HG03025 (cell line): ENCODE measurements at regions not wholly inside any gene's neighbourhood (a gene's known extent, or its start where the extent isn't known, plus 50 kb on each side); places are given as distances from the start of the nearest gene placed in this dataset.

Experiments used
- ATAC-seq: cut with Tn5 transposase; IDR thresholded peaks from one replicate; pipeline ENCODE4 v1.9.1; 2021; ENCODE audit warnings: mild to moderate bottlenecking, moderate library complexity; ENCODE audit not compliant: unreplicated experiment, low FRiP score

DNA sequence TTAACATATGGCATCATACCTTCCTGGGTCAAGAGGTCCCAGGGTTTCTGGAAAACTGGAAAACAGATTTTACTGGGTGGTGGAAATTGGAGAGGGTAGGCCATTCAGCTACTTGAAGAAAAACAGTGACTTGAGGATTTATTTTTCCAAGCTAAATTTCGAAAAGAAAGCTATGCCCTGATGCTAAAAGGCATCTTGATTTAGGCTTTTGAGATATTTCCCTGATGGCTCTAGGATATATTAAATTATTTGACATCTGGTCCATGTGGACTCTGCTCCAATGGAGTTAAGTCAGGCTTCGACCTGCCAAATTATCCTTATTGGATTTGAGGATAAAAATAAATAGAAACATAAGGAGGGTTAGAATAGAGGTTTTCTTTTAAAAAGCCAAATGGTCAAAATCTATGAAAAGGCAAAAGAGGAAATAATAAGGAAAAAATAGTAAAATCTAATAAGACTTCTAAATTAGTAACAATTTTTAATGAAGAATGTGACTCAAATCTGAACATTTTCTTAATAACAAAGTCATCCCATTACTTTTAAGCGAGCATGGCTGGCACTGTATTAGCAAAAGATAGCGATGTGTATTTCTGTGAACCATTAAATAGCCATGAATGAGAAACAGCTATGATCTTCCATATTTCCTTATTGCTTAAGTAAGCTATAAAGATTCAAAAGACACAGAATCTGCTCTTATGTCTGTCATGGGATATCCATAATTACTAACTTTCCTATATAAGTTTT lies 190.0 kb upstream of the MIR17HG start:
- no peak for ATAC-seq

DNA sequence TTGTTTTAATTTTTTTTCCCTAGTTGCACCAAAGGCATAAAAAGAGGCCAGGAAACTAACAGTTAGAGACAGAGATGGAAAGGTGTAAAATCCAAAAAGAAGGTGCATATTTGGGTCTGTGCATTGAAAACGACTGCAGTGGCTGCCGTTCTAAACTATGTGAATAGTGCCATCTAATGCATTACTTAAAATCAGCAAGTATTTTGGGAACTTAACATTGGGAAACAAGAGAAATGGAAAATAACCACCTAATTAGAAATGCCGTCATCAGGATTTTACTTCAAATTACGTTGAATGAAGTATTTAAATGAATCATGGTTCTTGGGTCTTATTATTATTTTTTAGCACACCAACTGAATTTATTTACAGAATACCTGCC lies 189.5 kb upstream of the MIR17HG start:
- ATAC-seq = no peak

DNA sequence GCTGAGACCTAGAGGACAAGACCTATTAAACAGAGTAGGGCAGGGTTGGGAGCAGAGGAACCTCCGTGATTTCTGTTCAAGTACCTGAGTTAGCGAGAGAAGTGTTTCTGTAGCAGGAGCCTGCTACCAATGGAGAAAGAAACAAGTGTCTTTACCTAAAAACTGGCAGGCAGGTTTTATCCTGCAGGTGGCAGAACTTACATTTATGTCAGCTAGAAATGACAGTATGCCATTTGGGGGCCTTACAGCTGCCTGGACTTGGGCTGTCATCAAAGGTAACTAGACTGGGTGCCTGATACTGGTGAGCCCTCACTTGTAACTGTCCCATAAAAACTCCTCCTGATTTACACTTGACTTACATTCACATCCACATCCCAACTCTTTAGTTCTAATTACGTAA lies 185.3 kb upstream of the MIR17HG start:
- ATAC-seq = no peak

DNA sequence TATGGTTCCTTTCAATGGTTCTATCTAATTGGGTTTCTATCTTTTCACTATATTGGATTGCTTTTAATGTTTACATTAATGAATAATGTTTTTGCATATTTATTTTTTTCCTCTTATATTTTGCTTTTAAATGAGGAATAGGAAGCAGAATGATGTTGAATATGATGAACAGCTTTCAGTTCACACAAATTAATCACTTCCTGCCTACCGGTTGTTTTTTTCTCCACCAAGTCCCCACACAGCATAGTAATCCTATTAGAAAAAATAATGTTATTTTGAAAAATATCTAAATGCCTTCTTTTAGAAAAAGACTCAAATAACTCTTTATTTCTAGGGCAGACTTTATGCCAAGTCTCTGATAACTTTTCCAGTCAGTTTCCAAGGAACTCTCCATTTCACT lies 184.9 kb upstream of the MIR17HG start:
- no peak for ATAC-seq

DNA sequence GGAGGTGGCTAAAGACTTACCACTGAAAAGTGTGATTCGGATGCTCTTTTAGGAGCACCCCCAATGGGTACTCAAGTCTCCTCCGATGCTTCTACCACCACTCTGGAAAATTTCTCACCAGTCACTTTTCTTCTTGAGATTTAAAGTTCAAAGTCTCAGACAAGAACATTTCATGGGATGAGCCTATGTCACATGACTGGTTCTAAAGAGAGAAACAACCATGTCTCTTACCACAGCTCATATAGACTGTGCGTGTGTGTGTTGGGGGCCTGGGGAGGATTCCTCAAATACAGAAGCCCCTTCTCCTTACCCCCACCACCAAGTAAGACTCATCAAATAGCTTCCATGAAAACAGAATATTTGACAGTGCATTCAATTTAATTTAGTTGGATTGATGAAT lies 181.7 kb upstream of the MIR17HG start:
- no peak for ATAC-seq

DNA sequence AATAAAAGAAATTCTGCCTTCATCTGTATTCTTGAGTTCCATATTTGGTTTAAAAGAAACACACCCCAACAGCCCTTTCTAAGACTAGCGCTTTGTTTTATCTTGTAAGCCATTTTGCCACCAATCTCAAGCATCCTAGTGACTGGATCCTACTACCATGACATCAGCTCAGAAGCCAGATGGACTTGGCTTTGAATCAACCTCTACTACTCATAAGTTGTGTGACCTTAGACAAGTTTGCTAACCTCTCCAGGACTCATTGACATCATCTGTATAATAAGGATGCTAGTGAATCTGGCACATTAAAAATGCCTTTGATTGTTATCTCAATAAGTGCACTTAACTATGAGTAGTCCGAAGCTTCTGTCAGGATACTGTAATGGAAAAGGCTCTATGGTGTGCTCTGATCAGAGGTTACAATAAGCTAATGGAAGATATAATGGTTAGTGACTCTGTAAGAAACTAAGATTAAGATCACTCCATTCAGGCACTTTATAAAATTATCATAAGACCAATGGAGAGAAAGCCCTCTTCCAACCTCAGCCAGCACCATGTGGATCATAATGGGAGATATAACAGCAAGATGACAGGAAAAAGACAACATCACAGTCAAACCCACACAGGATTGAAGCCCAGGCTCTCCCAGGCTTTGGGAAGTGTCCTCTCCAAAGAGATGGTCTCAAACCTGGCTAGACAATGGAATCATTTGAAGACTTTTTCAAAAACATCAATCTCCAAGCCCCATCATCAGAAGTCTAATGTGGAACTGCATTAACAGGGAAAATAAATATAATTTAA lies 180.6 kb upstream of the MIR17HG start:
- no peak for ATAC-seq

DNA sequence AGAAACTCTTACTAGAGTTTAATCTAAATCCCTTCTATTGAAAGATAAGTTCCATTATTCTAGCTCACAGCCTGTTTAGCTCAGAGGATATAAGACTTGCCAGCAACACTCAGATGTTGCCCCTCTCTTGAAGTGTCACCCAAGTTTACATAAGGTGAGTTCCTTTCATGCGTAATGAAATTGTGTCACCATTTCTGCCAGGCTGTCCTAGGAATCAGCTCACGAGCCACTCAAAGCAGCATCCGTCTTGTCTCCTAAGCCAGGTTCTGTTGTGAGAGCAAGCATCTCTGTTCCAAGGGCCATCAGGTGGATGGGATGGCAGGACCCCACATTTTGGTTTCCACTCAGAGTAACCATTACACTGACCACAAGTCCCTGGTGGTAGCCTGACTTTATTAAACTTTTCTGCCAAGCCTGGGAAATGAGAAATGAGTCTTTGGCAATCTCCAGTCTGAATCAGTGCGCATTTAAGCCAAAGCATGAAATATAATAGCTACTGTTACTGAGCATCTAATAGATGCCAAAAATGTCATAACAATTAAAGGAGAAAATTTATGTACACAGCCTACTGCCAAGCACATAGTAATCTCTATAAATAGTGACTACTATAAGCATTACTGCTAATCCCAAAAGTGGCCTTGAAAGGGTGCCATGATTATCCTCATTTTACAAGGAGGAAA lies 179.6 kb upstream of the MIR17HG start:
- no peak for ATAC-seq

DNA sequence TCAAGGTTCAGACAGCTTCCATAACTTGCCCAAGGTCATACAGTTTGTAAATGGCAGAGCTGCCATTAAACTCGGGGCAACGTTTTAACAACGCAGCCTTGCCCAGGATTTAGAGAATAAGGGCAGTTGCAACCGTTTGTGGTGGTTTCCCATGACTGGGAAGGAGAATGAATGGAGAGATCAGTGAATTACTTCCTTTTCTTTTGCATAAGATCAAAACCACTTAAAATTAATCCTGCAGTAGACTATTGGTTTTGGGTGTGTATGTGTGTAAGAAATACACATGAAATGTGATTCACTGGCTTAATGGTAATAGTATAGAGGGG lies 179.1 kb upstream of the MIR17HG start:
- ATAC-seq = no peak

DNA sequence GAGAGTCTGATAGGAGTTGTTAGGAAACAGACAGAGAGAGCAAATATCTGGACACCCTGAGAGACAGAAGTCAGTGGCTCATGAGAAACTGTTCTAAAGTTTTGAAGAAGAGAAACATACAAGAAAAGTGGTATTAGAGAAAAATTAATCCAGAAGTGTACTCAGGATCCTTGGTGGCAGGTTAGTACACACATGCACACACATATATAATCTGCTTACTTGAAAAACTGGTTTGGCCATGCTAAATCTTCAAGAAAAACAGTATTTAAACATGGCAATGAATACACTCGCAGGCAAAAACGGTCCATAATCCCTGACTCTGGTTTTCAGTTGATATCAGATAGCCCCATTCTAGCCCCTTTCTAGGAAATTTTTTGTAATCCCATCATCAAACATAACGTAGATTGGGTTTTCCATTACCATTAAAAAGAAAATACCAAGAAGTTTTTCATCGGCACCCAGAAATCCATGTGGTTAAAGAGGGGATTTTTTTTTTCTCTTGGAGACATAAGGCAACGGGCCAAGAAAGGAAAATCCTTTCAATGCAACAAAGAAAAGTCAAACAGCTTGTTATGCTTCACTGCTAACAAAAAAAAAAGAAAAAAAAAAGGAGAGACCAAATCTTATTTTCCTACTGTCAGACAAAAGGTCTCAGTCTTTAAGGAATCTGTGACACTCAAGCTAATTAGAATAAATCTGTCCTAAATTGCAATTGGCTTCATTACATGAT lies 178.0 kb upstream of the MIR17HG start:
- no peak for ATAC-seq

DNA sequence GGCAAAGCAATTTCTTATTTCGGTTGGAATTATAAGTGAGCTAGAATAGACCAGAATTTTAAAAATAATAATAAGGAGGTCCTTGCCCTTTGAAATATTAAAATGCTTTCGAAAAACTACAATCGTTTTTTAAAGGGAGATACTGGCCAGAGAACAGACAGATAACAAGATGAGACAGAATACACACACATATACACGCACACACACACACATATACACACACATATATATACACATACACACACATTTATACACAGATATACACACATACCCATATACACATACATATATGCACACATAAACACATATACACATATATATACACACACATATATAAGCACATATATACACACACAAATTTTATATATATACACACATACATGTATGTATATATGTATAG lies 175.3 kb upstream of the MIR17HG start:
- no peak for ATAC-seq

DNA sequence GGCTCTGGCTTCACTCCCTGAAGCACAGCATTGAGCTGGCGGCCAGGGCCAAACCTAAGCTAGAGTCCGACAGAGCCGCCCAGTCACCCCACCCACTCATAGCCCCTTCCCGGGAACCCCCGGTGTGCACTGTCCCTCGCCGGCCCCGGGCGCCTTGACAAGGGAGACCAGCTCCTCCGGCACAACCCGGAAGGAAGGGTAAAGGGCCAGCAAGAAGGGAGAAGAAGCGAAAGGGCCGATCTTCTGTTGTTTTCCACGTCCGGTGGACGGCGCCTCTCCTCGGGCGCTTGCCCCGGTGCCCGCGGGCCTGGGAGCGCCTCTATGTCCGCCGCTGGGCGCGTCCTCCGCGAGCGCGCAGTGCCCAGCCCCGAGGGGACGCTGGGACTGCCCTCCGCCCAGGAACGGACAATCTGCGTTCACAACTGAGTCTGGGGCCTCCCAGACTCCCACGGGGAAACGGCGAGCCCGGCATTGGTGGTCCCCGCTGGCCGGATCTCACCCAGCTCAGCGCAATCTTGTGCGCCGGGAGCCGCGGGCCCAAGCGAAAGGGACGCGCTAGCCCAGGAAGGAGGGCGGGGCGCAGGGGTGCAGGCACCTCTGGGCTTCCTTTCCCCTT lies 172.5 kb upstream of the MIR17HG start:
- no peak for ATAC-seq

DNA sequence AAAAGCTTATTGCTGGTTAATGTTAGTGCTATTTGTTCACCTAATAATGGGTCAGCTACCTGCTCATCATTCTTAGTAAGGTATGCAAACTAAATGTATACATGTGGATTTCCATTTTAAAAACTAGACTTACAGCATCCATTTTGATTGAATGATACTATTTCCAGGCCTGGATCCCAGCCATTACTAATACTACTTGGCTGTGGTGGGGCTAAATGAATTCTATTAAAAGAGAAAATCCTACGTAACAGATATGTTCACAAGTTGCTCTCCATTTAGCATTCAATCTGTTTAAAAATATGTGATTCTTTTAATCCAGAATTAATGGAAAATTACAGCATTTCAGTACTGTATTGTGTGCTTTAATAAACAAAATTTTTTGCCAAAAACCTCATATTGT lies 169.4 kb upstream of the MIR17HG start:
- ATAC-seq = no peak

DNA sequence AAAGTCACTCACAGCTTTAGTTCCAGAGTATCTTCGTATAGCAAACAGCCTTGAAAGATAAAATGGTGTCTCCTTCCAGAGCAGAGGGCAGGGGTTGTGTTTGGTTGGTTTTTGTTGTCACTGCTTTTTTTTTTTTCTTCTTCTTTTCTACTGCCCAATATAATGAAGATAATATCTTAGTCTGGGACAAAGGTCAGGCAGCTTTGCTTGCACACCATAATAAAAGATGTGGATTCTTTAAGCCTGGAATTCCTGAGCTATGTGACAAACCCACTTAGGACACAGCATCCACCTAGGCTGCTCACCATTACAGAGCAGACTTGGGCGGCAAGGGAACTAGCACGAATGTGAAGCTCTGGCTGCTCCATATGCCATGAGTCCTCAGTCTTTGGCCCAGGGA lies 165.6 kb upstream of the MIR17HG start:
- ATAC-seq = no peak

DNA sequence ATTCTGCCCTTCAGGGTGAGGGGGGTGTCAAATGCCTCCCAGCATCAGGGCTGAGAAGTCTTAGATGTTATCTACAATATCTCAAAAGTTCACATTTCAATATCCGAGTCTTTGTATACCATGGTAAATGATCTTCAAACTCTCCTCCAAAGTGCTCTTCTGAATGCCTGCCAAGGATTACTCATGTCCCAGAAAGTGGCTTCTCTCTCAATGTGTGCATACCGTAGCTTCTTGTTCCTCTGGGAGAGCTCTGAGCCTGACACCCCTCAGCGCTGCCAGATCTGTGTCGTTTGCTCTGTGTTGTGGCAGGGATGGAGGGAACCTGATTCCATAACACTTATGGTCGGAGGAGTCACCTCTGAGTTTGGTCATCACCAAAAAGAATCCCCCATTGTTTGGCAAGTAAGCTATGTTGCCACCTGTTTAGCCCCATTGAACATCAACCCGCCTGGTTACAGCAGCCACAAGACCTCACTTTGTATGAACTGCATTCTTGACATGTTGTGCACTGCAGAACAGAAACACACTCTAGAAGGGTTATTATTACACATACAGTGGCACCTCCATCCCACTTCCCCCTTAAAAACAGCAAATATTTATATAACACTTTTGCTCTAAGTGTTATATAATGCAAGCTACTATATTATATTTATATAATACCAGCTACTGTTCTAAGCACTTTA lies 163.1 kb upstream of the MIR17HG start:
- no peak for ATAC-seq

DNA sequence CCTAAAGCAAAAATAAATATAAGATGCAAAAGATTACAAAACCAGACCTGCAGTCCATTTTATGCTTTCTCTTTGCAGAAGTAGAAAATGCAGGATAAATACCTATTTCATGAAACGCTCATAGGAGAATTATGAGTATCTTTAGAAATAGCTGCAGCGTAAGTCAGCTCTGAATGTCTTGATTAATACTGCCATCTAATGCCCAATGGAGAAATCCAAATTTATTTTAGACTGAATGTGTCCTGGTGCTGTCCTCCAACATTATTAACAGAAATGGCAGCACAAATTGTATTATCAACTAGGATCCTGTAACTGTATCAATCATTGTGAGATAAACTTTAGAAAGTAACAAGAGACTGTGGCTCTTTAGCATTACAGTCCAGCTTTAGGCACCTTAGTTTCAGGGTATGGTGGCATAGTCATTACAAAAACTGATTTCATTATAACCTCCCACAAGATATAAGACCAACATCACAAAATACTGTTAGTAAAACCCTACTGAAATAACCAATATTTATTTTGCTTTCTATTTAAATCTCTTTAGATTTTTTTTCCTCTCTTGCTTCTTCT lies 162.1 kb upstream of the MIR17HG start:
- no peak for ATAC-seq

DNA sequence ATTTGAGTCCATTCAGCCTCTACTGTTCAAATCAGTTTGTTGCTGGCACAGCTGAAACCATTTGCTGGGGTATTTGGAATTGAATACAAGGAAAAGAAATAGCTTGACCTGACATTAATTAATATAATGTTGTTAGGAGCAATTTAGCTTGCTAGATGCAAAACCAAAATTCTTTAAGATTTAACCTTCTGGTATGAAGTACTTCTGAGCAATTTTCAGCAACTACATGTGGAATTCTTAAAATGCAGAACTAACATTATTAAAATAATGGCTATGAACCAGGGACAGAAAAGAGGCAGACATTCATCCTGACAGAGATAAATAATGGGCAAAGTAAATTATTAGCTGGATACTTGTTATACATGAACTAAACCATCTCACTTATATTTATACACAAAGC lies 160.0 kb upstream of the MIR17HG start:
- ATAC-seq = no peak

DNA sequence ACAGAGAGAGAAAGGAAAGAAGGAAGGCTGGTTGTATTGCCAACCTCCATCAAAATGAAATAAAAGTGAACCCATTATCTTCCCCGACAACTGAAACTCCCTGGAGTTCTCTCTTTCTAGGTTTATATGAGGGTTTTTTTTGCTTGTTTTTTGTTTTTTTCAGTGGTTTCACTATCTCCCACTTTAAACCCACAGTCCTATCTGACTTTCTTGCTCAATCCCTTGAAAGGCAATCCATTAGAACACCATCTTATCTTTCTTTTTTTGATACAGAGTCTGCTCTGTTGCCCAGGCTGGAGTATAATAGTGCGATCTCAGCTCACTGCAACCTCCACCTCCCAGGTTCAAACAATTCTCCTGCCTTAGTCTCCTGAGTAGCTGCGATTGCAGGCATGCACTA lies 158.0 kb upstream of the MIR17HG start:
- ATAC-seq = no peak

DNA sequence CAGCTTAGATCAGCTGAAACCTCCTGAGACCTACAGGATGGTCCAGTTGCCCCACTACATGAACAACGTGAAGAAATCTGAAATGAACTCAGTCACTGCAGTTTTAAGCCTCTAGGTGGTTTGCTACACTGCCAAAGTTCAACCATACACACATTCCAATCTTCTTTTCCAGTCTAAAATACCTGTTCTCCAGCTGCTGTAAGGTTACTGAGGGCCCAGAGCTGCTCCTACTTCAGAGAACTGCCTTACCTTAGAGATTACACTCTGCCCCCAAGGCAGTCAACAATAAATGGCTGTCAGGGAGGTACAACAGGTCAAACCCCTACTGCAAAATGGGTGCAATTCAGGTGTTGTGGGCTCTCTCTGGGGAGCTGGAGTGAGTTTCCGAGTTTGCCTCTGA lies 154.1 kb upstream of the MIR17HG start:
- ATAC-seq = no peak

DNA sequence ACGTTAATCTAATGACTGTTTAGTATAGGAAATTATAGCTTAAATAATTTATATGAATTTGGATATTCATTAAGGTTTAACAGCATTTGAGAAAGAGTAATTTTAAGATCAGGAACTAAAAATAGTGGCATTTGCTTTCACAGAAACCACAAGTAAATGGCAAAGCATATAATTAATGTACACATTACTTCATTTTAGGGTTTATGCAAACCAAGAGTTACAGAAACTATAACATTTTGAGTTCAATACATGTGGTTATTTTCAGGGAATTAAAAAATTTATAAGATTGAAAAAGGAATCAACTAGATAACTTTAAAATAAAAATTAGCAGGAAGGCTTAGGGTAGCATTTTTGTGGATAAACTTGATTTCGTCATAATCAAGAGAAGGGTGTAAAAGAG lies 151.7 kb upstream of the MIR17HG start:
- ATAC-seq = no peak

DNA sequence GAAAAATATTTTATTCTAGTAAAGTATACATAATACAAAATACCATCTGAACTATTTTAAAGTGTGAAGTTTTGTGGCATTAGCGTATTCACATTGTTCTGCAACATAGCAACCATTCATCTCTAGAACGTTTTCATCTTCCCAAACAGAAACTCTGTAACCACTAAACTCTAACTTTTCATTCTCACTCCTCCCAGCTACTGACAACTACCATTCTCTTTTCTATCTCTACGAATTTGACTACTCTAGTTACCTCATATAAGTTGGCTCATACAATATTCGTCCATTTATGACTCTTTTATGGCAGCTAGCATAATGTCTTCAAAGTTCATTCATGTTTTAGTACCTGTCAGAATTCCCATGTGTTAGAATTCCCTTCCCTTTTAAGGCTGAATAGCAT lies 150.5 kb upstream of the MIR17HG start:
- peak; percentile 86 for ATAC-seq
